Endodermal cell (in vitro differentiated cells): ENCODE measurements at regions not wholly inside any gene's neighbourhood (a gene's known extent, or its start where the extent isn't known, plus 50 kb on each side); places are given as distances from the start of the nearest gene placed in this dataset.

Experiments used
- DNase-seq: peaks from one replicate; pipeline ENCODE4 v3.0.0-alpha.2; 2017
- H3K27ac ChIP-seq: 2 replicates; pipeline ENCODE4 v1.5.1; 2013; ENCODE audit warnings: mild to moderate bottlenecking, low read depth, low read length, moderate library complexity
- H3K27me3 ChIP-seq: 2 replicates; pipeline ENCODE4 v1.6.1; 2013; ENCODE audit warnings: mild to moderate bottlenecking, low read length, moderate library complexity; ENCODE audit not compliant: insufficient read depth, control insufficient read depth, poor library complexity, severe bottlenecking
- H3K36me3 ChIP-seq: 2 replicates; pipeline ENCODE4 v1.7.0; 2013; ENCODE audit warnings: mild to moderate bottlenecking, low read length, moderate library complexity; ENCODE audit not compliant: control insufficient read depth, insufficient read depth
- H3K4me1 ChIP-seq: one replicate; pipeline ENCODE4 v1.7.0; 2013; ENCODE audit warnings: low read length; ENCODE audit not compliant: control insufficient read depth, insufficient read depth
- H3K4me3 ChIP-seq: 2 replicates; pipeline ENCODE4 v1.5.1; 2013; ENCODE audit warnings: mild to moderate bottlenecking, low read length, moderate library complexity
- H3K9ac ChIP-seq: 2 replicates; pipeline ENCODE4 v1.6.1; 2013; ENCODE audit warnings: mild to moderate bottlenecking, low read length, moderate library complexity; ENCODE audit not compliant: poor library complexity, severe bottlenecking; ENCODE audit errors: extremely low read depth
- H3K9me3 ChIP-seq: 2 replicates; pipeline ENCODE4 v1.6.1; 2013; ENCODE audit warnings: mild to moderate bottlenecking, low read length, moderate library complexity; ENCODE audit not compliant: control insufficient read depth
- H3K27ac Mint-ChIP-seq: 2 replicates; pipeline ENCODE4 v1.8.0; 2020; ENCODE audit warnings: mixed read lengths
- H3K27me3 Mint-ChIP-seq: 2 replicates; pipeline ENCODE4 v1.8.0; 2021; ENCODE audit warnings: mild to moderate bottlenecking, mixed read lengths; ENCODE audit not compliant: insufficient read depth
- H3K36me3 Mint-ChIP-seq: 2 replicates; pipeline ENCODE4 v1.8.0; 2020; ENCODE audit warnings: low read depth, mixed read lengths
- H3K4me1 Mint-ChIP-seq: 2 replicates; pipeline ENCODE4 v1.8.0; 2020; ENCODE audit warnings: mixed read lengths
- H3K4me3 Mint-ChIP-seq: 2 replicates; pipeline ENCODE4 v1.8.0; 2020; ENCODE audit warnings: mild to moderate bottlenecking, moderate library complexity, mixed read lengths
- H3K9me3 Mint-ChIP-seq: 2 replicates; pipeline ENCODE4 v1.8.0; 2020; ENCODE audit warnings: mild to moderate bottlenecking, mixed read lengths
- WGBS, 2 experiments: methylation state at CpG; one replicate each; pipeline versions ENCODE4 v1.1.5 to v1.1.7; 2013; ENCODE audit warnings: missing lambda C conversion rate in 2 of 2, mixed read lengths in 1 of 2; ENCODE audit not compliant: insufficient coverage in 1 of 2, insufficient read length in 1 of 2; 5-methylcytosine and 5-hydroxymethylcytosine counted together
- TF ChIP-seq, protein P1 (sequence below): fragments of 200-600 bp; sonication (generic); conservative IDR thresholded peaks from 2 replicates; pipeline ENCODE4 v1.5.0; 2021; ENCODE audit warnings: antibody characterized with exemption, mild to moderate bottlenecking

DNA sequence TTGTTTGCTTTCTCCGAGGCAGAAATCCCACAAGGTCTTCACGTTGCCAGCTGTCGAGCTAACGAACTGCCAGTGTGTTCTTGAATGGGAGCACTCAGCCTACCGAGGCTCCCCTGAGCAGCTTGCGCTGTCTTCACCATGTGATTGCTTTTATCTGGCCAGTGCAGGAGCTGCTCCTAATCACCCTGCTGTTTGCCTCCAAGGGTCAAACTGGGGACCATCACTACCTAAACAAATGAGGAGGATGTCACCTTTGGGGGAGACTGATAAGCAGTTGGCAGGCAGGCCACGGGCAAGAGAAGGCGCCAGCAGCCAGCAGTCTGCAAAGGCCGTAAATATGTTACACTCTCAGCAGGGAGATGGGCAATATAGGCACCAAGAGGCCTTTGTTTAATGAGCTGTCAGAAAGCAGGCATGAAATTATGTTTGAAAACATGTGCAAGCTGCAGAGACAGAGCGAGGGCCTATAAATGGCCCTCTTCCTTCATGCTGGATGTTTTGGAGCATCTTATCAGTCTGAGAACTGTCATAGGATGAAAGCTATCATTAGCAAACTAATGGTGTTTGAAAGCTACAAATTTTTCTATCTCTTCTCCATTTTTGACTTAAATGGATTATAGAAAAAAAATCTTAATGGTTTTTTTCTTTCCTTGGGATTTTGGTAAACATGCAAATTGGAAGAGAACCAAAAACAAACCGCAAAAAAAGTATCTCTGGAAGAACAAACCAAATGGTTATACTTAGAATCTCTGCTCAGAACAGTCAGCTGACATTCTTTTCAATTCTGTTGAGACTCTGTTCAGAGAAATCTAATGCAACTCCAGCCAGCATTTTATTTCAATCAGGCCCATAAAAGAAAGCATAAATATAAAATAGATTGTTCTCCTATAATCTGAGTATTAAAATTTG is 267.3 kb upstream of the NPVF start:
- DNase-seq: peak; percentile 66
- no peaks in the 10 kb centered on the region for H3K9me3 ChIP-seq
- no peak overlapping the region for H3K4me3 ChIP-seq
- Mint-ChIP-seq H3K4me3 (no peak overlapping the region), H3K36me3 (no peaks in the 10 kb centered on the region), H3K9me3 (no peaks in the 10 kb centered on the region), H3K4me1 (peaks cover 28% of the 10 kb centered on the region), H3K27me3 (no peaks in the 10 kb centered on the region), H3K27ac (no peak overlapping the region)
- no peaks in the 10 kb centered on the region for H3K36me3 ChIP-seq
- 66 to 70% methylated on average over 9 to 11 of the region's 11 CpGs for WGBS, 2 experiments
- H3K4me1 ChIP-seq: peaks cover 11% of the 10 kb centered on the region
- H3K9ac ChIP-seq: no peak overlapping the region
- TF ChIP-seq, protein P1, sequence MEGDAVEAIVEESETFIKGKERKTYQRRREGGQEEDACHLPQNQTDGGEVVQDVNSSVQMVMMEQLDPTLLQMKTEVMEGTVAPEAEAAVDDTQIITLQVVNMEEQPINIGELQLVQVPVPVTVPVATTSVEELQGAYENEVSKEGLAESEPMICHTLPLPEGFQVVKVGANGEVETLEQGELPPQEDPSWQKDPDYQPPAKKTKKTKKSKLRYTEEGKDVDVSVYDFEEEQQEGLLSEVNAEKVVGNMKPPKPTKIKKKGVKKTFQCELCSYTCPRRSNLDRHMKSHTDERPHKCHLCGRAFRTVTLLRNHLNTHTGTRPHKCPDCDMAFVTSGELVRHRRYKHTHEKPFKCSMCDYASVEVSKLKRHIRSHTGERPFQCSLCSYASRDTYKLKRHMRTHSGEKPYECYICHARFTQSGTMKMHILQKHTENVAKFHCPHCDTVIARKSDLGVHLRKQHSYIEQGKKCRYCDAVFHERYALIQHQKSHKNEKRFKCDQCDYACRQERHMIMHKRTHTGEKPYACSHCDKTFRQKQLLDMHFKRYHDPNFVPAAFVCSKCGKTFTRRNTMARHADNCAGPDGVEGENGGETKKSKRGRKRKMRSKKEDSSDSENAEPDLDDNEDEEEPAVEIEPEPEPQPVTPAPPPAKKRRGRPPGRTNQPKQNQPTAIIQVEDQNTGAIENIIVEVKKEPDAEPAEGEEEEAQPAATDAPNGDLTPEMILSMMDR: no peak
- peak overlapping the region; percentile 74 for H3K27ac ChIP-seq
- H3K27me3 ChIP-seq: no peaks in the 10 kb centered on the region

DNA sequence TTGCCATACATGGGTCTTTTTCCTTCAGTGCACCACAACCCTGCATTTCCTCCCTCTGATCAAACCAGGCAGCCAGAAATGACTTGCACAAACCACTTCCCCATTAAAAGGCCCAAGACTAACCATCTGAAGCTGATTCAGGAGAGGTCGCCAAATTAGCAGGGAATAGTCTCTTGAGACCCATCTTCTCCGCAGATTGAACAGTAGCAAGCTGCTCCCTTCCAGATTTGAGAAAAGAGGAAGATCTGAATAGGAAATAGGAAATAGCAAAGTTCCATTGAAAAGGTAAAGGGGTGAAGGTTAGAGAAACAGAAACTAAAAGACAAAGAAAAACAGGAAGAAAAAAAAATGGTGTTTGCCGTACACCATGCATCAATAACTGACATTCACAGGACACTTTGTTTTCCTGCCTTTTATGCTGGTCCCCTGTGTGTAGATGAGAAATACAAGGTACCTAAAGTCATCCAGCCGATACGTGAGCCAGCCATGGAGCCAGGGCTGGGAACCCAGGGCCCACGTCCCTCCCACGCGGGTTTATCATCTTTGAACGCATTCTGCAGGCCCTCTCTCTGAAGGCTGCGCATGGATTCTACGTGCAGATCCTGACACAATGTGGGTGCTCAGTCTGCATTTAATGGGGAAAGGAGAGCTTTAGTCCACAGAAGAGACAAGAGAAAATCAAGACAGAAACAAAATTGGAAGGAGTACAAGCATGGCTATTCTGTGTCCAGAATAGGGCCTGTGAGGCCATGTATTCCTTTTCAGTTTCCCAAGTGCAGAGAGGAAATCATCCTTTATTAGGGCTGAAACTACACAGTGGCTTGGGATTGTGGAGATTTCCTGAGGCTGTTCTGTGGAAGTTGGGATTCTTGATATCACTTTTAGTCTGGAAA is 268.4 kb upstream of the NPVF start:
- H3K27ac ChIP-seq: peak overlapping the region; percentile 33
- Mint-ChIP-seq H3K36me3 (no peaks in the 10 kb centered on the region), H3K27ac (no peak overlapping the region), H3K27me3 (peaks cover 2% of the 10 kb centered on the region), H3K4me3 (no peak overlapping the region), H3K9me3 (no peaks in the 10 kb centered on the region), H3K4me1 (peaks cover 26% of the 10 kb centered on the region)
- no peaks in the 10 kb centered on the region for H3K9me3 ChIP-seq
- TF ChIP-seq, protein P1: no peak
- no peaks in the 10 kb centered on the region for H3K36me3 ChIP-seq
- 95 to 96% methylated on average over 10 to 11 of the region's 11 CpGs for WGBS, 2 experiments
- peaks cover 11% of the 10 kb centered on the region for H3K4me1 ChIP-seq
- no peak overlapping the region for H3K4me3 ChIP-seq
- no peaks in the 10 kb centered on the region for H3K27me3 ChIP-seq
- no peak for DNase-seq
- H3K9ac ChIP-seq: no peak overlapping the region

DNA sequence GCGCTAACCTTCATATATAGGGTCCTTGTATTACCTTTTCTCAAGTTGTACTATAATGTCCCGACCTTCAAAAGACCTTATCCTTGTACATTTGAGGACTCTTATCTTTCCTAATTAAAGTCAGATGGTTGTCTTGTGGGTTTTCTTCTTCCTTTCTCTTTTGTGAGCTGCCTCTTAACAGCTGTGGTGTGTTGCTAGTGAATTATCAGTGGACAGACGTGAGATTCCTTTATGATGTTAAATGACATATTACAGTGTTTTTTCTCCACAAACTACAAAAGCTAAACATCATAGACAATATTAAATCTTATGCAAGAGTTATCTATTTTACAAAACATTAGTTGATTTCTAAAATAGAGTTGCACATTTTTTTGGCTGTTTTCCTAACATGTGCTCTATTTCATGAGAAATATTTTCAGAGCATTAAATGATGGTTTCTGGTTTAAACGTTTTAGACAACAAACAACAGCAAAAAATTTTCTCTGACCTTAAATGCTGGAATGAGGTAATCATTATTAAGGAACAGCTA is 272.2 kb upstream of the NPVF start:
- Histone ChIP-seq H3K27me3 (no peaks in the 10 kb centered on the region), H3K9ac (no peak overlapping the region)
- no peak overlapping the region for H3K4me3 Mint-ChIP-seq

More for the DNA sequence above, 272.2 kb upstream of the NPVF start:
- Histone ChIP-seq H3K36me3 (no peaks in the 10 kb centered on the region), H3K4me3 (no peak overlapping the region), H3K4me1 (no peaks in the 10 kb centered on the region), H3K9me3 (no peaks in the 10 kb centered on the region), H3K27ac (no peak overlapping the region)
- peaks cover 5% of the 10 kb centered on the region for H3K4me1 Mint-ChIP-seq
- TF ChIP-seq, protein P1: no peak
- H3K27me3 Mint-ChIP-seq: peaks cover 2% of the 10 kb centered on the region
- 63 to 91% methylated on average over 1 to 2 of the region's 4 CpGs for WGBS, 2 experiments
- no peaks in the 10 kb centered on the region for H3K9me3 Mint-ChIP-seq
- no peak overlapping the region for H3K27ac Mint-ChIP-seq
- DNase-seq: no peak
- H3K36me3 Mint-ChIP-seq: no peaks in the 10 kb centered on the region
